Caco-2 (cell line): ENCODE measurements at regions not wholly inside any gene's neighbourhood (a gene's known extent, or its start where the extent isn't known, plus 50 kb on each side); places are given as distances from the start of the nearest gene placed in this dataset.

Experiments
- BruUV-seq: library from RNA; stranded (reverse); fragments of 400-500 nt; replicated peaks from 2 replicates; lab custom pipeline; 2021; lab: Mats Ljungman, UMichigan
- CTCF ChIA-PET: fragments of 300-600 bp; sonication (Branson Sonifier 250); formaldehyde crosslinking; loops from one replicate; lab custom pipeline; 2022; ENCODE audit warnings: antibody characterized with exemption; lab: Charles Lee
- POLR2A ChIA-PET: fragments of 300-600 bp; sonication (Branson Sonifier 250); formaldehyde crosslinking; loops from one replicate; lab custom pipeline; 2022; ENCODE audit warnings: antibody characterized with exemption; lab: Charles Lee
- DNase-seq, 2 experiments: peaks; one replicate each; pipeline versions ENCODE4 v3.0.0 to v3.0.0-alpha.2; 2020 to 2022
- H3K27me3 ChIP-seq: replicated peaks from 2 replicates; pipeline ENCODE4 v1.6.0; 2011; ENCODE audit warnings: low read length; ENCODE audit not compliant: control insufficient read depth, insufficient read depth
- H3K36me3 ChIP-seq: 2 replicates; pipeline ENCODE4 v1.5.1; 2011; ENCODE audit warnings: low read length; ENCODE audit not compliant: control insufficient read depth, insufficient read depth
- H3K4me1 ChIP-seq: fragments of 250-450 bp; sonication (Bioruptor Pico); 2 replicates; pipeline ENCODE4 v1.5.1; 2020; ENCODE audit warnings: mild to moderate bottlenecking
- H3K4me3 ChIP-seq: 2 replicates; pipeline ENCODE4 v1.5.1; 2011; ENCODE audit warnings: low read depth, mild to moderate bottlenecking, control low read depth, low read length
- H3K9me3 ChIP-seq: fragments of 250-450 bp; sonication (Bioruptor Pico); 2 replicates; pipeline ENCODE4 v1.5.1; 2020; ENCODE audit warnings: mild to moderate bottlenecking, moderate library complexity
- H3K27ac Mint-ChIP-seq: one replicate; pipeline ENCODE4 v1.8.0; 2022; ENCODE audit warnings: mixed read lengths; ENCODE audit not compliant: unreplicated experiment
- H3K27me3 Mint-ChIP-seq: one replicate; pipeline ENCODE4 v1.8.0; 2022; ENCODE audit warnings: mixed read lengths; ENCODE audit not compliant: insufficient read depth, unreplicated experiment
- H3K36me3 Mint-ChIP-seq: one replicate; pipeline ENCODE4 v1.8.0; 2022; ENCODE audit warnings: mild to moderate bottlenecking, mixed read lengths; ENCODE audit not compliant: insufficient read depth, unreplicated experiment
- H3K4me1 Mint-ChIP-seq: one replicate; pipeline ENCODE4 v1.8.0; 2022; ENCODE audit warnings: low read depth, mixed read lengths; ENCODE audit not compliant: unreplicated experiment
- H3K4me3 Mint-ChIP-seq: one replicate; pipeline ENCODE4 v1.8.0; 2022; ENCODE audit warnings: mild to moderate bottlenecking, moderate library complexity, mixed read lengths; ENCODE audit not compliant: unreplicated experiment
- H3K9me3 Mint-ChIP-seq: one replicate; pipeline ENCODE4 v1.8.0; 2022; ENCODE audit warnings: mixed read lengths; ENCODE audit not compliant: unreplicated experiment
- CTCF ChIP-seq, 2 experiments: fragments of 200-600 bp in 1 of 2; IDR thresholded peaks; 1 replicate in 1 of 2; 2 replicates in 1 of 2; pipeline versions ENCODE4 v1.5.1 to v1.8.0; 2011 to 2022; ENCODE audit warnings: antibody characterized with exemption in 1 of 2, control low read depth in 1 of 2, inconsistent platforms in 1 of 2, low read depth in 1 of 2, low read length in 1 of 2, mild to moderate bottlenecking in 1 of 2, moderate library complexity in 1 of 2; ENCODE audit not compliant: insufficient read depth in 1 of 2, severe bottlenecking in 1 of 2, unreplicated experiment in 1 of 2
- intact Hi-C: fragments of 100-400 bp; cut with micrococcal nuclease; formaldehyde crosslinking; loops from one replicate; pipeline ENCODE4 v1.10.0; 2022; ENCODE audit not compliant: unreplicated experiment

GRCh38 chr12:60724984-60725383, 1129.2 kb downstream of the SLC16A7 start:
- BruUV-seq: no TSS peak
- Mint-ChIP-seq H3K36me3 (no peaks in the 10 kb centered on the region), H3K27me3 (no peaks in the 10 kb centered on the region), H3K9me3 (no peaks in the 10 kb centered on the region), H3K4me1 (no peaks in the 10 kb centered on the region), H3K27ac (no peak overlapping the region), H3K4me3 (no peak overlapping the region)
- Histone ChIP-seq H3K4me1 (no peaks in the 10 kb centered on the region), H3K36me3 (no peaks in the 10 kb centered on the region), H3K27me3 (no peaks in the 10 kb centered on the region), H3K9me3 (no peaks in the 10 kb centered on the region), H3K4me3 (no peak overlapping the region)
- ChIA-PET CTCF (no interaction called here), POLR2A (no interaction called here)
- intact Hi-C loops: no loop called here
- no peak for TF ChIP-seq CTCF (IDR thresholded peaks at IDR 0.05; ENCODE audit: insufficient read depth in 1 of 2, low read depth in 1 of 2, low read length in 1 of 2, severe bottlenecking in 1 of 2, unreplicated experiment in 1 of 2)
- DNase-seq: no peak

GRCh38 chr12:60752589-60752988, 1156.8 kb downstream of the SLC16A7 start:
- POLR2A ChIA-PET: no interaction called here
- Histone ChIP-seq H3K27me3 (no peaks in the 10 kb centered on the region), H3K4me3 (no peak overlapping the region), H3K4me1 (no peaks in the 10 kb centered on the region), H3K9me3 (no peaks in the 10 kb centered on the region), H3K36me3 (no peaks in the 10 kb centered on the region)
- Mint-ChIP-seq H3K27me3 (no peaks in the 10 kb centered on the region), H3K27ac (no peak overlapping the region), H3K4me3 (no peak overlapping the region), H3K9me3 (peaks cover 12% of the 10 kb centered on the region), H3K36me3 (no peaks in the 10 kb centered on the region), H3K4me1 (no peaks in the 10 kb centered on the region)
- TF ChIP-seq CTCF (IDR thresholded peaks at IDR 0.05; ENCODE audit: insufficient read depth in 1 of 2, low read depth in 1 of 2, low read length in 1 of 2, severe bottlenecking in 1 of 2, unreplicated experiment in 1 of 2): no peak
- CTCF ChIA-PET: no interaction called here
- intact Hi-C loops: no loop called here
- no peak for DNase-seq
- no TSS peak for BruUV-seq

- Histone ChIP-seq H3K36me3 (no peaks in the 10 kb centered on the region), H3K9me3 (no peaks in the 10 kb centered on the region), H3K4me1 (no peaks in the 10 kb centered on the region), H3K27me3 (no peaks in the 10 kb centered on the region), H3K4me3 (no peak overlapping the region)
- ChIA-PET POLR2A (no interaction called here), CTCF (no interaction called here)
- no TSS peak for BruUV-seq
- Mint-ChIP-seq H3K27me3 (no peaks in the 10 kb centered on the region), H3K27ac (no peak overlapping the region), H3K4me3 (no peak overlapping the region), H3K36me3 (no peaks in the 10 kb centered on the region), H3K4me1 (no peaks in the 10 kb centered on the region), H3K9me3 (no peaks in the 10 kb centered on the region)
- no peak for TF ChIP-seq CTCF (IDR thresholded peaks at IDR 0.05; ENCODE audit: insufficient read depth in 1 of 2, low read depth in 1 of 2, low read length in 1 of 2, severe bottlenecking in 1 of 2, unreplicated experiment in 1 of 2)
- intact Hi-C loops: no loop called here
- no peak for DNase-seq
Observed at GRCh38 chr12:60758224-60758623, 1162.4 kb downstream of the SLC16A7 start.
